H9 (cell line): ENCODE measurements at regions not wholly inside any gene's neighbourhood (a gene's known extent, or its start where the extent isn't known, plus 50 kb on each side); places are given as distances from the start of the nearest gene placed in this dataset.

ENCODE experiments used
- DNase-seq: peaks from one replicate; pipeline ENCODE4 v3.0.0-alpha.2; 2017
- H2AFZ ChIP-seq: one replicate; pipeline ENCODE4 v1.6.1; 2013; ENCODE audit warnings: mild to moderate bottlenecking, low read length, control low read depth, moderate library complexity
- H2AK5ac ChIP-seq: 2 replicates; pipeline ENCODE4 v1.6.1; 2013; ENCODE audit warnings: low read length, control low read depth, mixed read lengths; ENCODE audit not compliant: insufficient read length
- H2BK120ac ChIP-seq: one replicate; pipeline ENCODE4 v1.6.1; 2013; ENCODE audit warnings: low read depth, mild to moderate bottlenecking, low read length, control low read depth, inconsistent platforms; ENCODE audit not compliant: poor library complexity, severe bottlenecking
- H2BK12ac ChIP-seq: 2 replicates; pipeline ENCODE4 v1.6.1; 2013; ENCODE audit warnings: low read length, control low read depth, mixed read lengths, low read depth; ENCODE audit not compliant: insufficient read length
- H2BK15ac ChIP-seq: 2 replicates; pipeline ENCODE4 v1.6.1; 2013; ENCODE audit warnings: low read depth, low read length, control low read depth
- H2BK20ac ChIP-seq: one replicate; pipeline ENCODE4 v1.6.1; 2013; ENCODE audit warnings: low read depth, mild to moderate bottlenecking, low read length, control low read depth, inconsistent platforms; ENCODE audit not compliant: poor library complexity, severe bottlenecking
- H2BK5ac ChIP-seq: 2 replicates; pipeline ENCODE4 v1.6.1; 2013; ENCODE audit warnings: low read length, control low read depth, mixed read lengths; ENCODE audit not compliant: insufficient read length
- H3K14ac ChIP-seq: 2 replicates; pipeline ENCODE4 v1.6.1; 2013; ENCODE audit warnings: low read length, control low read depth; ENCODE audit not compliant: insufficient read depth
- H3K18ac ChIP-seq: 2 replicates; pipeline ENCODE4 v1.6.1; 2013; ENCODE audit warnings: low read depth, mild to moderate bottlenecking, mixed read lengths, low read length, control low read depth; ENCODE audit not compliant: insufficient read length
- H3K23ac ChIP-seq: 2 replicates; pipeline ENCODE4 v1.6.1; 2013; ENCODE audit warnings: low read length, control low read depth, mixed read lengths, low read depth; ENCODE audit not compliant: insufficient read length
- H3K23me2 ChIP-seq: 2 replicates; pipeline ENCODE4 v1.6.1; 2013; ENCODE audit warnings: low read depth, mild to moderate bottlenecking, mixed read lengths, low read length, control low read depth; ENCODE audit not compliant: insufficient read length, poor library complexity, severe bottlenecking
- H3K27ac ChIP-seq: 2 replicates; pipeline ENCODE4 v1.5.1; 2013; ENCODE audit warnings: low read length, control low read depth, mixed read lengths, low read depth; ENCODE audit not compliant: insufficient read length
- H3K27me3 ChIP-seq: 2 replicates; pipeline ENCODE4 v1.6.1; 2013; ENCODE audit warnings: low read length, control low read depth, inconsistent platforms; ENCODE audit not compliant: insufficient read depth
- H3K4ac ChIP-seq: 2 replicates; pipeline ENCODE4 v1.6.1; 2013; ENCODE audit warnings: low read depth, mild to moderate bottlenecking, control low read depth, inconsistent platforms, low read length, moderate library complexity
- H3K4me1 ChIP-seq: 2 replicates; pipeline ENCODE4 v1.6.1; 2013; ENCODE audit warnings: low read length, control low read depth, inconsistent platforms; ENCODE audit not compliant: insufficient read depth
- H3K4me2 ChIP-seq: 2 replicates; pipeline ENCODE4 v1.6.1; 2013; ENCODE audit warnings: low read length, control low read depth, mixed read lengths; ENCODE audit not compliant: insufficient read length, insufficient read depth
- H3K56ac ChIP-seq: 2 replicates; pipeline ENCODE4 v1.6.1; 2013; ENCODE audit warnings: low read depth, mild to moderate bottlenecking, mixed read lengths, low read length, control low read depth; ENCODE audit not compliant: insufficient read length
- H3K79me1 ChIP-seq: 2 replicates; pipeline ENCODE4 v1.6.1; 2013; ENCODE audit warnings: low read depth, mild to moderate bottlenecking, moderate library complexity, low read length, control low read depth, inconsistent platforms; ENCODE audit not compliant: insufficient read depth, poor library complexity, severe bottlenecking
- H3K79me2 ChIP-seq: 2 replicates; pipeline ENCODE4 v1.6.1; 2013; ENCODE audit warnings: low read length, control low read depth, inconsistent platforms; ENCODE audit not compliant: insufficient read depth
- H3K9ac ChIP-seq: 2 replicates; pipeline ENCODE4 v1.6.1; 2013; ENCODE audit warnings: low read length, control low read depth, mixed read lengths; ENCODE audit not compliant: insufficient read length; ENCODE audit errors: extremely low read depth
- H3K9me3 ChIP-seq: one replicate; pipeline ENCODE4 v1.6.1; 2013; ENCODE audit warnings: low read depth, low read length, inconsistent platforms; ENCODE audit not compliant: control insufficient read depth
- H3T11ph ChIP-seq: one replicate; pipeline ENCODE4 v1.6.1; 2013; ENCODE audit warnings: mild to moderate bottlenecking, low read length, control low read depth, inconsistent platforms
- H4K20me1 ChIP-seq: one replicate; pipeline ENCODE4 v1.6.1; 2013; ENCODE audit not compliant: control insufficient read depth, insufficient read length, insufficient read depth
- H4K5ac ChIP-seq: 2 replicates; pipeline ENCODE4 v1.6.1; 2013; ENCODE audit warnings: low read depth, mild to moderate bottlenecking, mixed read lengths, low read length, control low read depth; ENCODE audit not compliant: insufficient read length
- H4K8ac ChIP-seq: replicated peaks from 2 replicates; pipeline ENCODE4 v1.6.1; 2013; ENCODE audit warnings: low read length, control low read depth, mixed read lengths, low read depth; ENCODE audit not compliant: insufficient read length
- H4K91ac ChIP-seq: 2 replicates; pipeline ENCODE4 v1.6.1; 2013; ENCODE audit warnings: low read depth, mild to moderate bottlenecking, moderate library complexity, mixed read lengths, low read length, control low read depth; ENCODE audit not compliant: insufficient read length
- H3K27ac Mint-ChIP-seq, 3 experiments: 2 replicates in 2 of 3; 3 replicates in 1 of 3; pipeline ENCODE4 v1.8.0; 2020 to 2021; ENCODE audit warnings: mixed read lengths in 3 of 3, mild to moderate bottlenecking in 1 of 3, moderate library complexity in 1 of 3
- H3K27me3 Mint-ChIP-seq: 2 replicates; pipeline ENCODE4 v1.8.0; 2021; ENCODE audit warnings: low read depth, mild to moderate bottlenecking, moderate library complexity, mixed read lengths
- H3K36me3 Mint-ChIP-seq, 3 experiments: 2 replicates in 2 of 3; 3 replicates in 1 of 3; pipeline ENCODE4 v1.8.0; 2020 to 2021; ENCODE audit warnings: low read depth in 3 of 3, mixed read lengths in 3 of 3; ENCODE audit not compliant: insufficient read depth in 1 of 3
- H3K4me1 Mint-ChIP-seq, 2 experiments: 2 replicates each; pipeline ENCODE4 v1.8.0; 2020; ENCODE audit warnings: mixed read lengths in 2 of 2
- H3K4me3 Mint-ChIP-seq, 2 experiments: 2 replicates in 1 of 2; 3 replicates in 1 of 2; pipeline ENCODE4 v1.8.0; 2020 to 2021; ENCODE audit warnings: mild to moderate bottlenecking in 2 of 2, mixed read lengths in 2 of 2, moderate library complexity in 1 of 2
- H3K9me3 Mint-ChIP-seq, 2 experiments: 2 replicates in 1 of 2; 3 replicates in 1 of 2; pipeline ENCODE4 v1.8.0; 2020; ENCODE audit warnings: mild to moderate bottlenecking in 2 of 2, mixed read lengths in 2 of 2, moderate library complexity in 1 of 2
- CTCF ChIP-seq: fragments of 200-600 bp; sonication (generic); conservative IDR thresholded peaks from 3 replicates; pipeline ENCODE4 v1.8.0; 2021; ENCODE audit warnings: antibody characterized with exemption, mild to moderate bottlenecking
- WGBS: extraction: QIAGEN DNeasy Blood & Tissue Kit; methylation state at CpG from one replicate; pipeline ENCODE4 v1.1.7; 2013; ENCODE audit warnings: missing lambda C conversion rate, low lambda C conversion rate, mixed read lengths; ENCODE audit not compliant: insufficient read length; ENCODE audit errors: extremely low coverage; 5-methylcytosine and 5-hydroxymethylcytosine counted together

DNA sequence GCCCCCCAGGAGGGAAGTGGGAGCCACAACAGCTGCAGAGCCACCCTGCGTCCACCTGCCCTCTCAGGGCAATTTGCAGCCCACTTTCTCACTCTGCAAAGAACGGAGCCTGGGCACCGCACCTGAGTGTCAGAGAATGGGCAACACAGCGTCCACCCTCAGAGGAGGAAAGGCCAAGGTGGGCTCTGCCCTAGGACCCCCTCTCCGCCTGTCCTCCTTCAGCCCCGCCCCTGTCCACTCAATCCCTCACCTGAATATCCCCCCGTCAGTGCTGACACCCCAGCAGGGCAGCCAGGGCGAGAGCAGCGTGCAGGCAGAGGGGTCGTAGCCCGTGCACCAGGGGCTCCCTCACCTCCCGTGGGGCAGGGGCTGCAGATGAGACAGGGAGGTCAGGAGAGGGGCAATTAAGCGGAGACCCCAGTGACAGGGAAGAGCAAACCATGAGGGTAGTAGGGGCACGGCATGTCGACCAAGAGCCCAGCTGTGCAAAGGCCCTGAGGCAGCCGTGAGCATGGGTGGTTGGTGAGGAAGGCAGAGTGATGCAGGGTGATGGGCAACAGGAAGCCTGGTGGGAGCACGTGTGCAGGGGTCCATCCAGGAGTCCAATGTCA lies 140.3 kb downstream of the OLFM1 start:
- no peak overlapping the region for H3K4me2 ChIP-seq
- Mint-ChIP-seq H3K36me3 (no peaks in the 10 kb centered on the region), H3K9me3 (no peaks in the 10 kb centered on the region), H3K4me3 (no peak overlapping the region), H3K4me1 (peaks cover 13 to 17% of the 10 kb centered on the region in 2 experiments), H3K27ac (no peak overlapping the region; a peak in 1 of 7 replicates), H3K27me3 (peaks cover 3% of the 10 kb centered on the region)
- H2BK20ac ChIP-seq = no peak overlapping the region
- no peak overlapping the region for H3K18ac ChIP-seq
- H2BK15ac ChIP-seq = no peak overlapping the region
- no peak overlapping the region for H2AFZ ChIP-seq
- H3K9ac ChIP-seq = no peak overlapping the region
- no peak overlapping the region for H4K5ac ChIP-seq
- TF ChIP-seq CTCF = no peak
- no peaks in the 10 kb centered on the region for H4K20me1 ChIP-seq
- H2BK120ac ChIP-seq = no peak overlapping the region
- no peak overlapping the region for H3T11ph ChIP-seq
- no peak overlapping the region for H2BK5ac ChIP-seq
- no peaks in the 10 kb centered on the region for H3K23me2 ChIP-seq
- H3K79me1 ChIP-seq = no peaks in the 10 kb centered on the region
- no peak overlapping the region for H3K14ac ChIP-seq
- no peaks in the 10 kb centered on the region for H3K9me3 ChIP-seq
- no peaks in the 10 kb centered on the region for H3K79me2 ChIP-seq
- no peaks in the 10 kb centered on the region for H3K27me3 ChIP-seq
- no CpG with 5 or more reads among the region's 17 CpGs for WGBS
- no peak overlapping the region for H2BK12ac ChIP-seq
- no peak overlapping the region for H4K91ac ChIP-seq
- no peaks in the 10 kb centered on the region for H3K4me1 ChIP-seq
- no peak overlapping the region for H3K4ac ChIP-seq
- no peak overlapping the region for H3K23ac ChIP-seq
- DNase-seq = no peak
- no peak overlapping the region for H3K27ac ChIP-seq
- no peak overlapping the region for H2AK5ac ChIP-seq
- H4K8ac ChIP-seq = no peak overlapping the region
- H3K56ac ChIP-seq = no peak overlapping the region
